Smooth muscle cell (in vitro differentiated cells): ENCODE measurements at regions not wholly inside any gene's neighbourhood (a gene's known extent, or its start where the extent isn't known, plus 50 kb on each side); places are given as distances from the start of the nearest gene placed in this dataset.
"Not testable (repeated sequence)": the region's sequence is repeated elsewhere in the genome, so short reads cannot be mapped to it uniquely, and the experiment has no call there.

Source experiments
- DNase-seq: peaks from one replicate; lab custom pipeline; 2025; ENCODE audit not compliant: unreplicated experiment; lab: John Stamatoyannopoulos, UW
- H2AFZ ChIP-seq: fragments of 200-600 bp; sonication (generic); 2 replicates; pipeline ENCODE4 v1.6.0; 2016; ENCODE audit warnings: antibody characterized with exemption, low read depth, mild to moderate bottlenecking
- H3F3A ChIP-seq: fragments of 200-600 bp; sonication (generic); 2 replicates; pipeline ENCODE4 v1.6.0; 2017; ENCODE audit warnings: antibody characterized with exemption, low read depth
- H3K27ac ChIP-seq: fragments of 200-600 bp; sonication (generic); 2 replicates; pipeline ENCODE4 v1.5.1; 2016; ENCODE audit warnings: low read depth, mild to moderate bottlenecking
- H3K27me3 ChIP-seq: fragments of 200-600 bp; sonication (generic); 2 replicates; pipeline ENCODE4 v1.6.1; 2016; ENCODE audit warnings: low read depth, mild to moderate bottlenecking
- H3K36me3 ChIP-seq: fragments of 200-600 bp; sonication (generic); 2 replicates; pipeline ENCODE4 v1.5.1; 2016; ENCODE audit warnings: low read depth
- H3K4me1 ChIP-seq: fragments of 200-600 bp; sonication (generic); 2 replicates; pipeline ENCODE4 v1.5.1; 2016; ENCODE audit warnings: low read depth
- H3K4me2 ChIP-seq: fragments of 200-600 bp; sonication (generic); 2 replicates; pipeline ENCODE4 v1.6.0; 2016; ENCODE audit warnings: mild to moderate bottlenecking
- H3K4me3 ChIP-seq: fragments of 200-600 bp; sonication (generic); 2 replicates; pipeline ENCODE4 v1.5.1; 2016; ENCODE audit warnings: mild to moderate bottlenecking
- H3K79me2 ChIP-seq: fragments of 200-600 bp; sonication (generic); 2 replicates; pipeline ENCODE4 v1.6.0; 2016; ENCODE audit warnings: low read depth, mild to moderate bottlenecking
- H3K9ac ChIP-seq: fragments of 200-600 bp; sonication (generic); 2 replicates; pipeline ENCODE4 v1.6.0; 2016; ENCODE audit warnings: low read depth
- H3K9me3 ChIP-seq: fragments of 200-600 bp; sonication (generic); replicated peaks from 2 replicates; pipeline ENCODE4 v1.5.1; 2016; ENCODE audit warnings: low read depth
- H4K20me1 ChIP-seq: fragments of 200-600 bp; sonication (generic); 2 replicates; pipeline ENCODE4 v1.6.0; 2016; ENCODE audit warnings: low read depth
- WGBS: methylation state at CpG from one replicate; pipeline ENCODE4 v1.1.7; 2016; ENCODE audit warnings: low lambda C conversion rate; 5-methylcytosine and 5-hydroxymethylcytosine counted together
- TF ChIP-seq, protein P1 (sequence below): fragments of 200-600 bp; sonication (generic); IDR thresholded peaks from 2 replicates; pipeline ENCODE4 v1.5.1; 2017; ENCODE audit warnings: borderline replicate concordance, mild to moderate bottlenecking, antibody characterized with exemption; ENCODE audit not compliant: insufficient read depth, poor library complexity, severe bottlenecking

DNA sequence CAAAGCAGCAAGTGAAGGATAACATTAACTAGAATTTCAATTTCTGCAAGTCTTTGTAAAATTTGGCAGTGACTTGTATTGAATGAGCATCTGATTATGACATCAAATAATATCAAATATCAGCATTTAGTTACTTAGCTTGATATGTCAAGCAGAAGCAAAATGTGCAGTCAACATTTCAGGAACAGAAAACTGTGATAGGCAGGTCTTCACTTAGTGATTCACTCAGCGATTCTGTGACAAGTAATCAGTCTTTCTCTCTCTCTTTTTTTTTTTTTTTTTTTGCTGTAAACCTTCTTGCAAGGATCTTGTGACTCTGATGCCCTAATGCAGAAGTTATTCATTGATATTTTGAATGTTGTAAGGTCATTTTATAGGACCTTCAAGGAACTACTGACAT, 307.1 kb downstream of the MTERF1 start:
- no peak overlapping the region for H3K9ac ChIP-seq
- no peaks in the 10 kb centered on the region for H3K36me3 ChIP-seq
- 100% methylated on average over 1 of the region's 1 CpG for WGBS
- H3K9me3 ChIP-seq, result no peaks in the 10 kb centered on the region
- no peak overlapping the region for H3K27ac ChIP-seq
- no peak overlapping the region for H3K4me3 ChIP-seq
- no peak for DNase-seq
- H2AFZ ChIP-seq, result no peak overlapping the region
- H4K20me1 ChIP-seq, result no peaks in the 10 kb centered on the region
- H3K4me2 ChIP-seq, result no peak overlapping the region
- H3F3A ChIP-seq, result no peaks in the 10 kb centered on the region
- H3K4me1 ChIP-seq, result no peaks in the 10 kb centered on the region
- TF ChIP-seq, protein P1, sequence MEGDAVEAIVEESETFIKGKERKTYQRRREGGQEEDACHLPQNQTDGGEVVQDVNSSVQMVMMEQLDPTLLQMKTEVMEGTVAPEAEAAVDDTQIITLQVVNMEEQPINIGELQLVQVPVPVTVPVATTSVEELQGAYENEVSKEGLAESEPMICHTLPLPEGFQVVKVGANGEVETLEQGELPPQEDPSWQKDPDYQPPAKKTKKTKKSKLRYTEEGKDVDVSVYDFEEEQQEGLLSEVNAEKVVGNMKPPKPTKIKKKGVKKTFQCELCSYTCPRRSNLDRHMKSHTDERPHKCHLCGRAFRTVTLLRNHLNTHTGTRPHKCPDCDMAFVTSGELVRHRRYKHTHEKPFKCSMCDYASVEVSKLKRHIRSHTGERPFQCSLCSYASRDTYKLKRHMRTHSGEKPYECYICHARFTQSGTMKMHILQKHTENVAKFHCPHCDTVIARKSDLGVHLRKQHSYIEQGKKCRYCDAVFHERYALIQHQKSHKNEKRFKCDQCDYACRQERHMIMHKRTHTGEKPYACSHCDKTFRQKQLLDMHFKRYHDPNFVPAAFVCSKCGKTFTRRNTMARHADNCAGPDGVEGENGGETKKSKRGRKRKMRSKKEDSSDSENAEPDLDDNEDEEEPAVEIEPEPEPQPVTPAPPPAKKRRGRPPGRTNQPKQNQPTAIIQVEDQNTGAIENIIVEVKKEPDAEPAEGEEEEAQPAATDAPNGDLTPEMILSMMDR, result no peak
- H3K79me2 ChIP-seq, result no peaks in the 10 kb centered on the region
- no peaks in the 10 kb centered on the region for H3K27me3 ChIP-seq

DNA sequence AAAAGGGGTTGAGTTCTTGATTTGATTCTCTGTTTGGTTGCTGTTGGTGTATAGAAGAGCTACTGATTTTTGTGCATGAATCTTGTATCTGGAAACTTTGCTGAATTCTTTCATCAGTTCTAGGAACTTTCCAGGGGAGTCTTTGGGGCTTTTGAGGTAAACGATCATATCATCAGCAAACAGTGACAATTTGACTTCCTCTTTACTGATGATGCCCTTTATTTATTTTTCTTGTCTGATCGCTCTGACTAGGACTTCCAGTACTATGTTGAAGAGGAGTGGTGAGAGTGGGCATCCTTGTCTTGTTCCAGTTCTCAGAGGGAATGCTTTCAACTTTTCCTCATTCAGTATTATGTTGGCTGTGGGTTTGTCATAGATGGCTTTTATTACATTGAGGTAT, 304.0 kb downstream of the MTERF1 start:
- H3K36me3 ChIP-seq, H3K4me3 ChIP-seq, H3K4me2 ChIP-seq, H3F3A ChIP-seq, H3K79me2 ChIP-seq, H4K20me1 ChIP-seq, H3K9ac ChIP-seq, H3K27me3 ChIP-seq, DNase-seq, H2AFZ ChIP-seq, H3K9me3 ChIP-seq, H3K27ac ChIP-seq, H3K4me1 ChIP-seq: not testable (repeated sequence)
- WGBS, result 94% methylated on average over 2 of the region's 2 CpGs

DNA sequence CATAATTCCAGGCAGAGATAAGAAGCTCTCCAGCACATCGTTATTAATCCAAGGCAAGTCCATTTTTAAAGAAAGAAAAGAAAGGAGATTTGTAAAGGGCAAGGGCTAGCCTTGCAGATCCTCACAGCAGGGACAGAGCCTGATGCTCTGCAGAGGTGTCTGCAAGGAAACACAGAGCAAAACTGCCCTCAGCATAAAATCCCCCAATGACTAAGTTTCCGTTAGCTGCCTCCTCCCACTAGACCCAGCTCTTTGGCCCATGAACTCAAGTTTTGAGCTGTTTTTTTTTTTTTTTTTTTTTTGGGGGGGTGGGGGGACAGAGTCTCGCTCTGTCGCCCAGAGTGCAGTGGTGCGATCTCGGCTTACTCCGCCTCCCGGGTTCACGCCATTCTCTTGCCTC, 300.7 kb downstream of the MTERF1 start:
- no peak overlapping the region for H3K9ac ChIP-seq
- no peaks in the 10 kb centered on the region for H3K79me2 ChIP-seq
- H2AFZ ChIP-seq, result no peak overlapping the region
- H3K4me3 ChIP-seq, result no peak overlapping the region
- TF ChIP-seq, protein P1, result no peak
- 85% methylated on average over 9 of the region's 9 CpGs for WGBS
- H3K4me2 ChIP-seq, result no peak overlapping the region
- H3K27me3 ChIP-seq, result no peaks in the 10 kb centered on the region
- no peaks in the 10 kb centered on the region for H4K20me1 ChIP-seq
- H3K36me3 ChIP-seq, result no peaks in the 10 kb centered on the region
- no peak overlapping the region for H3K27ac ChIP-seq
- H3K9me3 ChIP-seq, result no peaks in the 10 kb centered on the region
- no peaks in the 10 kb centered on the region for H3K4me1 ChIP-seq
- no peaks in the 10 kb centered on the region for H3F3A ChIP-seq
- DNase-seq, result no peak

DNA sequence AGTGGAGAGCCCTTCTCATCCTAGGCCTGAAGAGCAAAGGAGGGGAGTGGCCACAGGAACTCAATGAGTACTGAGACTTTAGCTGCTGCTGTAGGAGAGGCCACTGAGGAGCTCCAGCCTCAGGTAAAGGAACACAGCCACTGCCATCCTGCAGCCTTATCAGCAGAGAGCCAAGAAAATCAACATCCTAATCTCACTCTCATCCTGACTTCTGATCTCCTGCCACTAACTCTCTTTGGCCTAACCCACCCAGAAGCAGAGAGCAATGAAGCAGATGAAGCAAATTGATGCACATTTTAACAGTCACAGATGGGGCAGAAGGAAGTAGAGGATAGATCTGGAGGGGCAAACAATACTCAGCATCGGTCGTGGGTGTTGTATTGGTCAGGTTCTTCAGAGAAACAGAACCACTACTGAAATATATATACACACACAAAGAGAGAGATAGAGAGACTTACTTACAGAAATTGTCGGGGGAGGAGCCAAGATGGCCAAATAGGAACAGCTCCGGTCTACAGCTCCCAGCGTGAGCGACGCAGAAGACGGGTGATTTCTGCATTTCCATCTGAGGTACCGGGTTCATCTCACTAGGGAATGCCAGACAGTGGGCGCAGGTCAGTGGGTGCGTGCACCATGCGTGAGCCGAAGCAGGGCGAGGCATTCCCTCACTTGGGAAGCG, 297.6 kb downstream of the MTERF1 start:
- no peaks in the 10 kb centered on the region for H3F3A ChIP-seq
- H3K27ac ChIP-seq, result no peak overlapping the region
- TF ChIP-seq, protein P1, result no peak
- no peak for DNase-seq
- H3K4me3 ChIP-seq, result no peak overlapping the region
- no peaks in the 10 kb centered on the region for H4K20me1 ChIP-seq
- WGBS, result 92% methylated on average over 15 of the region's 15 CpGs
- H3K36me3 ChIP-seq, result no peaks in the 10 kb centered on the region
- H3K9me3 ChIP-seq, result no peaks in the 10 kb centered on the region
- no peaks in the 10 kb centered on the region for H3K27me3 ChIP-seq
- no peaks in the 10 kb centered on the region for H3K4me1 ChIP-seq
- no peak overlapping the region for H3K4me2 ChIP-seq
- H3K79me2 ChIP-seq, result no peaks in the 10 kb centered on the region
- no peak overlapping the region for H2AFZ ChIP-seq
- H3K9ac ChIP-seq, result no peak overlapping the region
